HEK293 (cell line): ENCODE measurements at regions not wholly inside any gene's neighbourhood (a gene's known extent, or its start where the extent isn't known, plus 50 kb on each side); places are given as distances from the start of the nearest gene placed in this dataset.

Experiments used
- CTCF ChIP-seq: fragments of 450-650 bp; formaldehyde crosslinking; IDR thresholded peaks from 2 replicates; pipeline ENCODE4 v1.5.1; 2016; ENCODE audit warnings: missing biosample characterization, missing genetic modification characterization
- IKZF3 ChIP-seq: fragments of 450-650 bp; IDR thresholded peaks from 2 replicates; pipeline ENCODE4 v1.5.0; 2018; ENCODE audit warnings: missing biosample characterization, mild to moderate bottlenecking, missing genetic modification characterization, moderate library complexity
- PBX3 ChIP-seq: sonication (generic); formaldehyde crosslinking; IDR thresholded peaks from 2 replicates; pipeline ENCODE4 v1.8.1; 2022; ENCODE audit warnings: mild to moderate bottlenecking, moderate library complexity, missing genetic modification reagents
- ZFP41 ChIP-seq: fragments of 450-650 bp; formaldehyde crosslinking; IDR thresholded peaks from 2 replicates; pipeline ENCODE4 v1.5.1; 2016; ENCODE audit warnings: missing biosample characterization, missing genetic modification characterization, borderline replicate concordance
- ZNF23 ChIP-seq: fragments of 450-650 bp; formaldehyde crosslinking; IDR thresholded peaks from 2 replicates; pipeline ENCODE4 v1.5.1; 2016; ENCODE audit warnings: missing biosample characterization, missing genetic modification characterization, borderline replicate concordance
- ZNF274 ChIP-seq, 2 experiments: fragments of 200-500 bp in 1 of 2; fragments of 450-650 bp in 1 of 2; sonication (Bioruptor generic) in 1 of 2; formaldehyde crosslinking in 1 of 2; IDR thresholded peaks; 2 replicates each; pipeline versions ENCODE4 v1.5.1 to v1.6.1; 2014 to 2016; ENCODE audit warnings: borderline replicate concordance in 1 of 2, inconsistent platforms in 1 of 2, low read length in 1 of 2, missing biosample characterization in 1 of 2, missing genetic modification characterization in 1 of 2
- ZNF416 ChIP-seq: fragments of 450-650 bp; formaldehyde crosslinking; IDR thresholded peaks from 2 replicates; pipeline ENCODE4 v1.5.1; 2016; ENCODE audit warnings: missing biosample characterization, missing genetic modification characterization
- ZNF501 ChIP-seq: fragments of 450-650 bp; formaldehyde crosslinking; IDR thresholded peaks from 2 replicates; pipeline ENCODE4 v1.5.1; 2016; ENCODE audit warnings: missing biosample characterization, missing genetic modification characterization
- ZNF660 ChIP-seq: fragments of 450-650 bp; IDR thresholded peaks from 2 replicates; pipeline ENCODE4 v1.5.1; 2018; ENCODE audit warnings: missing biosample characterization, mild to moderate bottlenecking, missing genetic modification characterization
- ZNF776 ChIP-seq: fragments of 450-650 bp; formaldehyde crosslinking; IDR thresholded peaks from 2 replicates; pipeline ENCODE4 v1.5.0; 2017; ENCODE audit warnings: missing biosample characterization, missing genetic modification characterization, borderline replicate concordance
- ZXDB ChIP-seq: fragments of 450-650 bp; formaldehyde crosslinking; IDR thresholded peaks from 2 replicates; pipeline ENCODE4 v1.5.1; 2016; ENCODE audit warnings: missing biosample characterization, missing genetic modification characterization
- TF ChIP-seq, protein P1 (sequence below): fragments of 450-650 bp; formaldehyde crosslinking; IDR thresholded peaks from 2 replicates; pipeline ENCODE4 v1.5.1; 2016; ENCODE audit warnings: missing biosample characterization, missing genetic modification characterization, low read depth

DNA sequence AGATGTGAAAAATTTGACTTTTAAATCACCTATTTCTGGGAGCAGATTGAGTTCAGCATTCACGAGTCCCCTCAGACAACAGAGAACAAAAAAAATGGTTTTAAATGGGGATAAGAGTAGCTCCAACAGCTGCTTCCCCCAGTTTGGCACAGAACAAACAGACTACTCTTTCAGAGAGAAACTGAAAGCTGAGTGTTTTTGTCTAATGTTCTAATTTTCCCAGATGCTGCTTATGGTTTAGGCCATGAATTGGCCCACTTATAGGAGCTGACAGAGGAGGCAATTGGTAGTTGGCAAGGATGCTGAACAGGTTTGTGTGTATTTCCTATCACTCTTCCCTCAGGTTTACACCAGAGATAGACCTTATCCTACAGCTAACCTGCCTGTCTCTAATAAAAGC is 1637.4 kb upstream of the PRMT6 start:
- TF ChIP-seq CTCF (tag by site-specific recombination) (no peak), ZNF23 (tag by site-specific recombination) (no peak), ZNF274 (IDR thresholded peaks at IDR 0.05; ENCODE audit: low read length) (no peak), ZNF274 (tag by site-specific recombination; IDR thresholded peaks at IDR 0.05; ENCODE audit: borderline replicate concordance) (no peak), IKZF3 (no peak), ZNF776 (tag by site-specific recombination) (no peak), ZFP41 (tag by site-specific recombination) (no peak), ZNF660 (no peak), ZNF416 (tag by site-specific recombination) (no peak), PBX3 (CRISPR knock-in tag) (no peak), ZNF501 (tag by site-specific recombination) (no peak), ZXDB (no peak)
- TF ChIP-seq, protein P1, sequence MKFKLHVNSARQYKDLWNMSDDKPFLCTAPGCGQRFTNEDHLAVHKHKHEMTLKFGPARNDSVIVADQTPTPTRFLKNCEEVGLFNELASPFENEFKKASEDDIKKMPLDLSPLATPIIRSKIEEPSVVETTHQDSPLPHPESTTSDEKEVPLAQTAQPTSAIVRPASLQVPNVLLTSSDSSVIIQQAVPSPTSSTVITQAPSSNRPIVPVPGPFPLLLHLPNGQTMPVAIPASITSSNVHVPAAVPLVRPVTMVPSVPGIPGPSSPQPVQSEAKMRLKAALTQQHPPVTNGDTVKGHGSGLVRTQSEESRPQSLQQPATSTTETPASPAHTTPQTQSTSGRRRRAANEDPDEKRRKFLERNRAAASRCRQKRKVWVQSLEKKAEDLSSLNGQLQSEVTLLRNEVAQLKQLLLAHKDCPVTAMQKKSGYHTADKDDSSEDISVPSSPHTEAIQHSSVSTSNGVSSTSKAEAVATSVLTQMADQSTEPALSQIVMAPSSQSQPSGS (tag by site-specific recombination) = no peak
